Lower leg skin (tissue), 3 donors: ENCODE measurements at regions not wholly inside any gene's neighbourhood (a gene's known extent, or its start where the extent isn't known, plus 50 kb on each side); places are given as distances from the start of the nearest gene placed in this dataset.

Experiments
- POLR2A ChIP-seq, 2 donors: fragments of 450-650 bp; IDR thresholded peaks; one replicate each; pipeline ENCODE4 v1.6.1; 2016 to 2017; ENCODE audit warnings: antibody characterized with exemption in 2 of 2, mild to moderate bottlenecking in 1 of 2, moderate library complexity in 1 of 2
- TF ChIP-seq, protein P1 (sequence below), 3 donors: fragments of 450-650 bp; IDR thresholded peaks; one replicate each; pipeline ENCODE4 v1.5.1; 2016; ENCODE audit warnings: antibody characterized with exemption in 3 of 3, mild to moderate bottlenecking in 3 of 3, moderate library complexity in 2 of 3

DNA sequence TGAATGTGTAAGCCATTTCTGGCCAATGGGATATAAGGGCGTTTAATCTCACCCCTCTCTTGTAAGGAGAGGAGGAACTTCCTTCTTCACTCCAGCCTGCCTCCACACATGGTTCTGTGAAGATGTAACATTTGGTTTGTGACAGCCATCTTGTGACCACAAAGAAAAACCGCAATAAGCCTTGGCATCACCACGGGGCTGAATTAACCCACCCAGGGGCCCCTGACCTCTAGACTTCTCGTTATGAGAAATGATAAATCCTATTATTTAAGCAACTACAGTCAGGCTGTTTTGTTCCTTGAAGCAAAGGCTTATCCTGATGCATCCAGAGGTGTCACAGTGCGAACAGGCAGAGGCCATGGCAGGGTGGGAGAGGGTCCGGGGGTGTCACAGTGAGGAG lies 139.7 kb downstream of the CDC5L start:
- no peak for TF ChIP-seq POLR2A (IDR thresholded peaks at IDR 0.05)
- TF ChIP-seq, protein P1, sequence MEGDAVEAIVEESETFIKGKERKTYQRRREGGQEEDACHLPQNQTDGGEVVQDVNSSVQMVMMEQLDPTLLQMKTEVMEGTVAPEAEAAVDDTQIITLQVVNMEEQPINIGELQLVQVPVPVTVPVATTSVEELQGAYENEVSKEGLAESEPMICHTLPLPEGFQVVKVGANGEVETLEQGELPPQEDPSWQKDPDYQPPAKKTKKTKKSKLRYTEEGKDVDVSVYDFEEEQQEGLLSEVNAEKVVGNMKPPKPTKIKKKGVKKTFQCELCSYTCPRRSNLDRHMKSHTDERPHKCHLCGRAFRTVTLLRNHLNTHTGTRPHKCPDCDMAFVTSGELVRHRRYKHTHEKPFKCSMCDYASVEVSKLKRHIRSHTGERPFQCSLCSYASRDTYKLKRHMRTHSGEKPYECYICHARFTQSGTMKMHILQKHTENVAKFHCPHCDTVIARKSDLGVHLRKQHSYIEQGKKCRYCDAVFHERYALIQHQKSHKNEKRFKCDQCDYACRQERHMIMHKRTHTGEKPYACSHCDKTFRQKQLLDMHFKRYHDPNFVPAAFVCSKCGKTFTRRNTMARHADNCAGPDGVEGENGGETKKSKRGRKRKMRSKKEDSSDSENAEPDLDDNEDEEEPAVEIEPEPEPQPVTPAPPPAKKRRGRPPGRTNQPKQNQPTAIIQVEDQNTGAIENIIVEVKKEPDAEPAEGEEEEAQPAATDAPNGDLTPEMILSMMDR (IDR thresholded peaks at IDR 0.05): no peak
